WERI-Rb-1 (cell line): ENCODE measurements at regions not wholly inside any gene's neighbourhood (a gene's known extent, or its start where the extent isn't known, plus 50 kb on each side); places are given as distances from the start of the nearest gene placed in this dataset.

Experiments
- DNase-seq: peaks from one replicate; pipeline ENCODE4 v3.0.0-alpha.2; 2020
- H3K27ac ChIP-seq: fragments of 250-450 bp; sonication (Bioruptor Pico); 2 replicates; pipeline ENCODE4 v1.5.1; 2020; ENCODE audit warnings: mild to moderate bottlenecking, moderate library complexity
- H3K27me3 ChIP-seq: fragments of 250-450 bp; sonication (Bioruptor Pico); 2 replicates; pipeline ENCODE4 v1.5.1; 2021; ENCODE audit warnings: mild to moderate bottlenecking, low read depth, moderate library complexity; ENCODE audit not compliant: insufficient read depth, severe bottlenecking
- H3K36me3 ChIP-seq: fragments of 250-450 bp; sonication (Bioruptor Pico); 2 replicates; pipeline ENCODE4 v1.5.1; 2020; ENCODE audit warnings: mild to moderate bottlenecking, moderate library complexity
- H3K4me3 ChIP-seq: 2 replicates; pipeline ENCODE4 v1.5.1; 2011; ENCODE audit warnings: low read depth, mild to moderate bottlenecking, control low read depth, low read length
- H3K9me3 ChIP-seq: fragments of 250-450 bp; sonication (Bioruptor Pico); 2 replicates; pipeline ENCODE4 v1.5.1; 2021; ENCODE audit warnings: mild to moderate bottlenecking, moderate library complexity; ENCODE audit not compliant: severe bottlenecking
- CTCF ChIP-seq: IDR thresholded peaks from 2 replicates; pipeline ENCODE4 v1.5.1; 2011; ENCODE audit warnings: low read depth, mild to moderate bottlenecking, control low read depth, inconsistent platforms, low read length

GRCh38 chr3:72405943-72406566, 442.2 kb downstream of the SHQ1 start:
- no peaks in the 10 kb centered on the region for H3K9me3 ChIP-seq
- H3K36me3 ChIP-seq = peaks cover 4% of the 10 kb centered on the region; the same call in 1 of the 2 replicates
- TF ChIP-seq CTCF = no peak
- DNase-seq = no peak
- H3K27me3 ChIP-seq = no peaks in the 10 kb centered on the region
- H3K27ac ChIP-seq = no peak overlapping the region
- H3K4me3 ChIP-seq = no peak overlapping the region

GRCh38 chr3:72401005-72401545, 447.2 kb downstream of the SHQ1 start:
- TF ChIP-seq CTCF = no peak
- no peak overlapping the region for H3K27ac ChIP-seq
- no peak for DNase-seq
- no peak overlapping the region for H3K4me3 ChIP-seq
- no peaks in the 10 kb centered on the region; the same call in none of the 2 replicates for H3K36me3 ChIP-seq
- no peaks in the 10 kb centered on the region for H3K9me3 ChIP-seq
- no peaks in the 10 kb centered on the region for H3K27me3 ChIP-seq

GRCh38 chr3:72398781-72399180, 449.5 kb downstream of the SHQ1 start:
- DNase-seq = no peak
- Histone ChIP-seq H3K9me3 (no peaks in the 10 kb centered on the region), H3K27ac (no peak overlapping the region), H3K27me3 (no peaks in the 10 kb centered on the region), H3K36me3 (no peaks in the 10 kb centered on the region; the same call in none of the 2 replicates), H3K4me3 (no peak overlapping the region)
- no peak for TF ChIP-seq CTCF

GRCh38 chr3:72397586-72397985, 450.7 kb downstream of the SHQ1 start:
- DNase-seq = no peak
- TF ChIP-seq CTCF = no peak
- H3K4me3 ChIP-seq = no peak overlapping the region
- H3K36me3 ChIP-seq = no peaks in the 10 kb centered on the region; the same call in none of the 2 replicates
- no peak overlapping the region for H3K27ac ChIP-seq
- H3K9me3 ChIP-seq = no peaks in the 10 kb centered on the region
- H3K27me3 ChIP-seq = no peaks in the 10 kb centered on the region

- no peak overlapping the region for H3K27ac ChIP-seq
- H3K9me3 ChIP-seq = no peaks in the 10 kb centered on the region
- TF ChIP-seq CTCF = no peak
- no peaks in the 10 kb centered on the region; the same call in none of the 2 replicates for H3K36me3 ChIP-seq
- DNase-seq = no peak
- no peaks in the 10 kb centered on the region for H3K27me3 ChIP-seq
- H3K4me3 ChIP-seq = no peak overlapping the region
Measured at GRCh38 chr3:72396899-72397298, 451.3 kb downstream of the SHQ1 start.

- TF ChIP-seq CTCF = no peak
- no peak for DNase-seq
- Histone ChIP-seq H3K27ac (no peak overlapping the region), H3K4me3 (no peak overlapping the region), H3K27me3 (no peaks in the 10 kb centered on the region), H3K9me3 (no peaks in the 10 kb centered on the region), H3K36me3 (no peaks in the 10 kb centered on the region; the same call in none of the 2 replicates)
Measured at GRCh38 chr3:72395776-72396311, 452.4 kb downstream of the SHQ1 start.
